HEK293 (cell line): ENCODE measurements at regions not wholly inside any gene's neighbourhood (a gene's known extent, or its start where the extent isn't known, plus 50 kb on each side); places are given as distances from the start of the nearest gene placed in this dataset.
A peak's percentile ranks its signal among the peaks of the same experiment; 100 is the strongest.
"Not testable (repeated sequence)": the region's sequence is repeated elsewhere in the genome, so short reads cannot be mapped to it uniquely, and the experiment has no call there.

Experiments
- CTCF ChIA-PET: fragments of 350-600 bp; formaldehyde crosslinking; extraction: SDS; loops from one replicate; lab custom pipeline; 2021; ENCODE audit warnings: antibody characterized with exemption; lab: Yijun Ruan, JAX
- POLR2A ChIA-PET: fragments of 300-600 bp; formaldehyde crosslinking; extraction: SDS; loops from one replicate; lab custom pipeline; 2020; ENCODE audit warnings: antibody characterized with exemption, inconsistent platforms; lab: Yijun Ruan, JAX
- H3K27ac ChIP-seq: fragments of 200-500 bp; sonication (Bioruptor generic); 2 replicates; pipeline ENCODE4 v1.5.1; 2014; ENCODE audit warnings: low read depth, low read length, control low read depth, inconsistent platforms; ENCODE audit errors: extremely low read depth
- H3K36me3 ChIP-seq, 2 experiments: fragments of 200-500 bp in 1 of 2; sonication (Bioruptor generic) in 1 of 2; 1 replicate in 1 of 2; 2 replicates in 1 of 2; pipeline ENCODE4 v1.5.1; 2014 to 2017; ENCODE audit warnings: inconsistent platforms in 2 of 2, low read length in 2 of 2; ENCODE audit not compliant: control insufficient read depth in 2 of 2, insufficient read depth in 1 of 2
- H3K4me1 ChIP-seq: fragments of 200-500 bp; sonication (Bioruptor generic); 2 replicates; pipeline ENCODE4 v1.5.1; 2014; ENCODE audit warnings: mild to moderate bottlenecking, low read length, inconsistent platforms; ENCODE audit not compliant: control insufficient read depth, insufficient read depth
- H3K4me3 ChIP-seq: 2 replicates; pipeline ENCODE4 v1.5.1; 2011; ENCODE audit warnings: low read depth, mild to moderate bottlenecking, control low read depth, low read length, moderate library complexity
- H3K9me3 ChIP-seq: fragments of 200-500 bp; sonication (Bioruptor generic); 2 replicates; pipeline ENCODE4 v1.5.1; 2014; ENCODE audit warnings: low read depth, low read length, inconsistent platforms; ENCODE audit not compliant: control insufficient read depth, insufficient read depth
- BCL11A ChIP-seq: fragments of 450-650 bp; formaldehyde crosslinking; IDR thresholded peaks from 2 replicates; pipeline ENCODE4 v1.5.1; 2016; ENCODE audit warnings: low read depth, missing biosample characterization, missing genetic modification characterization
- EGR2 ChIP-seq: fragments of 450-650 bp; formaldehyde crosslinking; IDR thresholded peaks from 2 replicates; pipeline ENCODE4 v1.5.1; 2016; ENCODE audit warnings: low read depth, missing biosample characterization, missing genetic modification characterization
- MZF1 ChIP-seq: fragments of 450-650 bp; formaldehyde crosslinking; IDR thresholded peaks from 2 replicates; pipeline ENCODE4 v1.5.1; 2017; ENCODE audit warnings: missing biosample characterization, missing genetic modification characterization, borderline replicate concordance
- SCRT2 ChIP-seq: fragments of 450-650 bp; formaldehyde crosslinking; IDR thresholded peaks from 2 replicates; pipeline ENCODE4 v1.5.1; 2016; ENCODE audit warnings: missing biosample characterization, missing genetic modification characterization
- ZBTB17 ChIP-seq: fragments of 450-650 bp; formaldehyde crosslinking; IDR thresholded peaks from 2 replicates; pipeline ENCODE4 v1.5.1; 2016; ENCODE audit warnings: missing biosample characterization, missing genetic modification characterization
- ZBTB48 ChIP-seq: fragments of 450-650 bp; formaldehyde crosslinking; IDR thresholded peaks from 2 replicates; pipeline ENCODE4 v1.5.1; 2016; ENCODE audit warnings: missing biosample characterization, missing genetic modification characterization
- ZFHX2 ChIP-seq: fragments of 450-650 bp; formaldehyde crosslinking; conservative IDR thresholded peaks from 2 replicates; pipeline ENCODE4 v1.5.1; 2016; ENCODE audit warnings: missing biosample characterization, missing genetic modification characterization
- ZNF112 ChIP-seq: fragments of 450-650 bp; formaldehyde crosslinking; IDR thresholded peaks from 2 replicates; pipeline ENCODE4 v1.5.0; 2017; ENCODE audit warnings: missing biosample characterization, missing genetic modification characterization
- ZNF138 ChIP-seq: fragments of 450-650 bp; formaldehyde crosslinking; IDR thresholded peaks from 2 replicates; pipeline ENCODE4 v1.5.1; 2016; ENCODE audit warnings: missing biosample characterization, missing genetic modification characterization, borderline replicate concordance
- ZNF16 ChIP-seq: fragments of 450-650 bp; formaldehyde crosslinking; IDR thresholded peaks from 2 replicates; pipeline ENCODE4 v1.5.1; 2016; ENCODE audit warnings: low read depth, missing biosample characterization, missing genetic modification characterization
- ZNF19 ChIP-seq: fragments of 450-650 bp; formaldehyde crosslinking; IDR thresholded peaks from 2 replicates; pipeline ENCODE4; 2016; ENCODE audit warnings: missing biosample characterization, missing genetic modification characterization, low read depth
- ZNF433 ChIP-seq: fragments of 450-650 bp; formaldehyde crosslinking; IDR thresholded peaks from 2 replicates; pipeline ENCODE4 v1.5.1; 2016; ENCODE audit warnings: missing biosample characterization, missing genetic modification characterization, low read depth
- ZNF585B ChIP-seq: fragments of 450-650 bp; formaldehyde crosslinking; IDR thresholded peaks from 2 replicates; pipeline ENCODE4 v1.5.1; 2016; ENCODE audit warnings: missing biosample characterization, missing genetic modification characterization
- ZNF626 ChIP-seq: fragments of 450-650 bp; sonication (Bioruptor Pico); formaldehyde crosslinking; IDR thresholded peaks from 2 replicates; pipeline ENCODE4 v1.5.1; 2018; ENCODE audit warnings: missing biosample characterization, missing genetic modification characterization, inconsistent platforms
- ZNF645 ChIP-seq: fragments of 450-650 bp; formaldehyde crosslinking; IDR thresholded peaks from 2 replicates; pipeline ENCODE4; 2016; ENCODE audit warnings: missing biosample characterization, missing genetic modification characterization
- ZNF660 ChIP-seq: fragments of 450-650 bp; IDR thresholded peaks from 2 replicates; pipeline ENCODE4 v1.5.1; 2018; ENCODE audit warnings: missing biosample characterization, mild to moderate bottlenecking, missing genetic modification characterization
- ZNF664 ChIP-seq: fragments of 450-650 bp; formaldehyde crosslinking; IDR thresholded peaks from 2 replicates; pipeline ENCODE4 v1.5.1; 2016; ENCODE audit warnings: missing biosample characterization, missing genetic modification characterization
- ZNF776 ChIP-seq: fragments of 450-650 bp; formaldehyde crosslinking; IDR thresholded peaks from 2 replicates; pipeline ENCODE4 v1.5.0; 2017; ENCODE audit warnings: missing biosample characterization, missing genetic modification characterization, borderline replicate concordance
- ZNF785 ChIP-seq: fragments of 450-650 bp; formaldehyde crosslinking; IDR thresholded peaks from 2 replicates; pipeline ENCODE4 v1.5.1; 2016; ENCODE audit warnings: missing biosample characterization, missing genetic modification characterization
- ZNF791 ChIP-seq: fragments of 450-650 bp; formaldehyde crosslinking; IDR thresholded peaks from 2 replicates; pipeline ENCODE4 v1.5.1; 2016; ENCODE audit warnings: missing biosample characterization, missing genetic modification characterization
- TF ChIP-seq, protein P1 (sequence below): fragments of 450-650 bp; formaldehyde crosslinking; IDR thresholded peaks from 2 replicates; pipeline ENCODE4 v1.5.1; 2017; ENCODE audit warnings: missing biosample characterization, missing genetic modification characterization
- TF ChIP-seq, protein P2 (sequence below): fragments of 450-650 bp; formaldehyde crosslinking; IDR thresholded peaks from 2 replicates; pipeline ENCODE4 v1.5.1; 2017; ENCODE audit warnings: missing biosample characterization, missing genetic modification characterization
- TF ChIP-seq, protein P3 (sequence below): fragments of 450-650 bp; formaldehyde crosslinking; IDR thresholded peaks from 2 replicates; pipeline ENCODE4 v1.5.1; 2017; ENCODE audit warnings: missing biosample characterization, missing genetic modification characterization
- TF ChIP-seq, protein P4 (sequence below): fragments of 450-650 bp; formaldehyde crosslinking; IDR thresholded peaks from 2 replicates; pipeline ENCODE4 v1.5.1; 2016; ENCODE audit warnings: missing biosample characterization, missing genetic modification characterization
- TF ChIP-seq, protein P5 (sequence below): fragments of 450-650 bp; formaldehyde crosslinking; IDR thresholded peaks from 2 replicates; pipeline ENCODE4 v1.5.1; 2016; ENCODE audit warnings: missing biosample characterization, missing genetic modification characterization

- TF ChIP-seq, protein P1, sequence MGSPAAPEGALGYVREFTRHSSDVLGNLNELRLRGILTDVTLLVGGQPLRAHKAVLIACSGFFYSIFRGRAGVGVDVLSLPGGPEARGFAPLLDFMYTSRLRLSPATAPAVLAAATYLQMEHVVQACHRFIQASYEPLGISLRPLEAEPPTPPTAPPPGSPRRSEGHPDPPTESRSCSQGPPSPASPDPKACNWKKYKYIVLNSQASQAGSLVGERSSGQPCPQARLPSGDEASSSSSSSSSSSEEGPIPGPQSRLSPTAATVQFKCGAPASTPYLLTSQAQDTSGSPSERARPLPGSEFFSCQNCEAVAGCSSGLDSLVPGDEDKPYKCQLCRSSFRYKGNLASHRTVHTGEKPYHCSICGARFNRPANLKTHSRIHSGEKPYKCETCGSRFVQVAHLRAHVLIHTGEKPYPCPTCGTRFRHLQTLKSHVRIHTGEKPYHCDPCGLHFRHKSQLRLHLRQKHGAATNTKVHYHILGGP (tag by site-specific recombination), result 0 out of 2 replicates have a peak, but pooled peaks have one; percentile 39
- TF ChIP-seq ZNF626 (tag by site-specific recombination) (no peak), BCL11A (tag by site-specific recombination) (no peak), ZNF776 (tag by site-specific recombination) (peak; percentile 79; the same call in 1 of the 2 replicates), ZNF16 (tag by site-specific recombination) (no peak)
- TF ChIP-seq, protein P2, sequence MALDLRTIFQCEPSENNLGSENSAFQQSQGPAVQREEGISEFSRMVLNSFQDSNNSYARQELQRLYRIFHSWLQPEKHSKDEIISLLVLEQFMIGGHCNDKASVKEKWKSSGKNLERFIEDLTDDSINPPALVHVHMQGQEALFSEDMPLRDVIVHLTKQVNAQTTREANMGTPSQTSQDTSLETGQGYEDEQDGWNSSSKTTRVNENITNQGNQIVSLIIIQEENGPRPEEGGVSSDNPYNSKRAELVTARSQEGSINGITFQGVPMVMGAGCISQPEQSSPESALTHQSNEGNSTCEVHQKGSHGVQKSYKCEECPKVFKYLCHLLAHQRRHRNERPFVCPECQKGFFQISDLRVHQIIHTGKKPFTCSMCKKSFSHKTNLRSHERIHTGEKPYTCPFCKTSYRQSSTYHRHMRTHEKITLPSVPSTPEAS, result peak; percentile 76
- TF ChIP-seq, protein P3, sequence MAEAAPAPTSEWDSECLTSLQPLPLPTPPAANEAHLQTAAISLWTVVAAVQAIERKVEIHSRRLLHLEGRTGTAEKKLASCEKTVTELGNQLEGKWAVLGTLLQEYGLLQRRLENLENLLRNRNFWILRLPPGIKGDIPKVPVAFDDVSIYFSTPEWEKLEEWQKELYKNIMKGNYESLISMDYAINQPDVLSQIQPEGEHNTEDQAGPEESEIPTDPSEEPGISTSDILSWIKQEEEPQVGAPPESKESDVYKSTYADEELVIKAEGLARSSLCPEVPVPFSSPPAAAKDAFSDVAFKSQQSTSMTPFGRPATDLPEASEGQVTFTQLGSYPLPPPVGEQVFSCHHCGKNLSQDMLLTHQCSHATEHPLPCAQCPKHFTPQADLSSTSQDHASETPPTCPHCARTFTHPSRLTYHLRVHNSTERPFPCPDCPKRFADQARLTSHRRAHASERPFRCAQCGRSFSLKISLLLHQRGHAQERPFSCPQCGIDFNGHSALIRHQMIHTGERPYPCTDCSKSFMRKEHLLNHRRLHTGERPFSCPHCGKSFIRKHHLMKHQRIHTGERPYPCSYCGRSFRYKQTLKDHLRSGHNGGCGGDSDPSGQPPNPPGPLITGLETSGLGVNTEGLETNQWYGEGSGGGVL, result peak; percentile 90
- TF ChIP-seq, protein P4, sequence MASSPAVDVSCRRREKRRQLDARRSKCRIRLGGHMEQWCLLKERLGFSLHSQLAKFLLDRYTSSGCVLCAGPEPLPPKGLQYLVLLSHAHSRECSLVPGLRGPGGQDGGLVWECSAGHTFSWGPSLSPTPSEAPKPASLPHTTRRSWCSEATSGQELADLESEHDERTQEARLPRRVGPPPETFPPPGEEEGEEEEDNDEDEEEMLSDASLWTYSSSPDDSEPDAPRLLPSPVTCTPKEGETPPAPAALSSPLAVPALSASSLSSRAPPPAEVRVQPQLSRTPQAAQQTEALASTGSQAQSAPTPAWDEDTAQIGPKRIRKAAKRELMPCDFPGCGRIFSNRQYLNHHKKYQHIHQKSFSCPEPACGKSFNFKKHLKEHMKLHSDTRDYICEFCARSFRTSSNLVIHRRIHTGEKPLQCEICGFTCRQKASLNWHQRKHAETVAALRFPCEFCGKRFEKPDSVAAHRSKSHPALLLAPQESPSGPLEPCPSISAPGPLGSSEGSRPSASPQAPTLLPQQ, result 0 out of 2 replicates have a peak, but pooled peaks have one; percentile 41
Observed at GRCh38 chr1:30652152-30652841, 71.1 kb downstream of the MATN1 start (continued).

DNA sequence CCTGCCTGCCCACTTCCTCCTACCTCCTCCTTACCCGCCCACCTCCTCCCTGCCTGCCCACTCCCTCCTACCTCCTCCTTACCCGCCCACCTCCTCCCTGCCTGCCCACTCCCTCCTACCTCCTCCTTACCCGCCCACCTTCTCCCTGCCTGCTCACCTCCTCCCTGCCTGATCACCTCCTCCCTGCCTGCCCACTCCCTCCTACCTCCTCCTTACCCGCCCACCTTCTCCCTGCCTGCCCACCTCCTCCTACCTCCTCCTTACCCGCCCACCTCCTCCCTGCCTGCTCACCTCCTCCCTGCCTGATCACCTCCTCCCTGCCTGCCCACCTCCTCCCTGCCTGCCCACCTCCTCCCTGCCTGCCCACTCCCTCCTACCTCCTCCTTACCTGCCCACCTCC is 72.0 kb downstream of the MATN1 start:
- TF ChIP-seq ZFHX2 (tag by site-specific recombination) (peak; percentile 67), EGR2 (tag by site-specific recombination) (peak; percentile 50)
- TF ChIP-seq, all 188 proteins: peak for 2; not testable (repeated sequence) for 186
- H3K4me3 ChIP-seq, H3K4me1 ChIP-seq, H3K27ac ChIP-seq, H3K36me3 ChIP-seq, CTCF ChIA-PET, POLR2A ChIA-PET, H3K9me3 ChIP-seq: not testable (repeated sequence)

GRCh38 chr1:30650968-30651320 is 72.4 kb downstream of the MATN1 start:
- ChIA-PET POLR2A (no interaction called here), CTCF (no interaction called here)
- Histone ChIP-seq H3K9me3 (no peaks in the 10 kb centered on the region), H3K4me3 (no peak overlapping the region), H3K27ac (no peak overlapping the region), H3K36me3 (no peaks in the 10 kb centered on the region), H3K4me1 (no peaks in the 10 kb centered on the region)
- TF ChIP-seq MZF1 (tag by site-specific recombination), result no peak
- no peak for TF ChIP-seq ZNF664 (tag by site-specific recombination)
- TF ChIP-seq ZNF433 (tag by site-specific recombination), result no peak
- TF ChIP-seq ZNF660 (tag by site-specific recombination), result no peak
- no peak for TF ChIP-seq ZNF19
- TF ChIP-seq ZNF585B (tag by site-specific recombination), result no peak
- TF ChIP-seq ZBTB17 (tag by site-specific recombination), result no peak
- TF ChIP-seq ZNF785 (tag by site-specific recombination), result no peak
- TF ChIP-seq, protein P5, sequence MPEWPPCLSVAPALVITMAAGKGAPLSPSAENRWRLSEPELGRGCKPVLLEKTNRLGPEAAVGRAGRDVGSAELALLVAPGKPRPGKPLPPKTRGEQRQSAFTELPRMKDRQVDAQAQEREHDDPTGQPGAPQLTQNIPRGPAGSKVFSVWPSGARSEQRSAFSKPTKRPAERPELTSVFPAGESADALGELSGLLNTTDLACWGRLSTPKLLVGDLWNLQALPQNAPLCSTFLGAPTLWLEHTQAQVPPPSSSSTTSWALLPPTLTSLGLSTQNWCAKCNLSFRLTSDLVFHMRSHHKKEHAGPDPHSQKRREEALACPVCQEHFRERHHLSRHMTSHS (tag by site-specific recombination), result no peak
- TF ChIP-seq ZNF645, result no peak
- no peak for TF ChIP-seq ZNF791 (tag by site-specific recombination)
- no peak for TF ChIP-seq ZNF776 (tag by site-specific recombination)
- no peak for TF ChIP-seq ZNF138 (tag by site-specific recombination)
- no peak for TF ChIP-seq ZNF112
- TF ChIP-seq ZBTB48 (tag by site-specific recombination), result no peak
- no peak for TF ChIP-seq SCRT2 (tag by site-specific recombination)
